HEK293 (cell line): ENCODE measurements at regions not wholly inside any gene's neighbourhood (a gene's known extent, or its start where the extent isn't known, plus 50 kb on each side); places are given as distances from the start of the nearest gene placed in this dataset.

Source experiments
- CTCF ChIA-PET: fragments of 350-600 bp; formaldehyde crosslinking; extraction: SDS; loops from one replicate; lab custom pipeline; 2021; ENCODE audit warnings: antibody characterized with exemption; lab: Yijun Ruan, JAX
- POLR2A ChIA-PET: fragments of 300-600 bp; formaldehyde crosslinking; extraction: SDS; loops from one replicate; lab custom pipeline; 2020; ENCODE audit warnings: antibody characterized with exemption, inconsistent platforms; lab: Yijun Ruan, JAX
- H3K27ac ChIP-seq: fragments of 200-500 bp; sonication (Bioruptor generic); 2 replicates; pipeline ENCODE4 v1.5.1; 2014; ENCODE audit warnings: low read depth, low read length, control low read depth, inconsistent platforms; ENCODE audit errors: extremely low read depth
- H3K36me3 ChIP-seq, 2 experiments: fragments of 200-500 bp in 1 of 2; sonication (Bioruptor generic) in 1 of 2; 1 replicate in 1 of 2; 2 replicates in 1 of 2; pipeline ENCODE4 v1.5.1; 2014 to 2017; ENCODE audit warnings: inconsistent platforms in 2 of 2, low read length in 2 of 2; ENCODE audit not compliant: control insufficient read depth in 2 of 2, insufficient read depth in 1 of 2
- H3K4me1 ChIP-seq: fragments of 200-500 bp; sonication (Bioruptor generic); 2 replicates; pipeline ENCODE4 v1.5.1; 2014; ENCODE audit warnings: mild to moderate bottlenecking, low read length, inconsistent platforms; ENCODE audit not compliant: control insufficient read depth, insufficient read depth
- H3K4me3 ChIP-seq: 2 replicates; pipeline ENCODE4 v1.5.1; 2011; ENCODE audit warnings: low read depth, mild to moderate bottlenecking, control low read depth, low read length, moderate library complexity
- H3K9me3 ChIP-seq: fragments of 200-500 bp; sonication (Bioruptor generic); 2 replicates; pipeline ENCODE4 v1.5.1; 2014; ENCODE audit warnings: low read depth, low read length, inconsistent platforms; ENCODE audit not compliant: control insufficient read depth, insufficient read depth
- GLI2 ChIP-seq: fragments of 450-650 bp; formaldehyde crosslinking; IDR thresholded peaks from 2 replicates; pipeline ENCODE4; 2017; ENCODE audit warnings: missing biosample characterization, missing genetic modification characterization, low read depth, borderline replicate concordance
- KLF10 ChIP-seq: fragments of 450-650 bp; IDR thresholded peaks from 2 replicates; pipeline ENCODE4 v1.5.1; 2018; ENCODE audit warnings: missing biosample characterization, mild to moderate bottlenecking, missing genetic modification characterization
- PRDM1 ChIP-seq: fragments of 450-650 bp; formaldehyde crosslinking; IDR thresholded peaks from 2 replicates; pipeline ENCODE4; 2016; ENCODE audit warnings: missing biosample characterization, missing genetic modification characterization
- WT1 ChIP-seq: fragments of 450-650 bp; formaldehyde crosslinking; IDR thresholded peaks from 2 replicates; pipeline ENCODE4 v1.5.1; 2016; ENCODE audit warnings: missing biosample characterization, missing genetic modification characterization
- ZBTB7A ChIP-seq: fragments of 450-650 bp; formaldehyde crosslinking; IDR thresholded peaks from 2 replicates; pipeline ENCODE4 v1.5.1; 2016; ENCODE audit warnings: low read depth, missing biosample characterization, missing genetic modification characterization
- ZBTB8A ChIP-seq: fragments of 450-650 bp; formaldehyde crosslinking; IDR thresholded peaks from 2 replicates; pipeline ENCODE4 v1.5.1; 2016; ENCODE audit warnings: missing biosample characterization, missing genetic modification characterization
- ZEB2 ChIP-seq: fragments of 450-650 bp; formaldehyde crosslinking; IDR thresholded peaks from 2 replicates; pipeline ENCODE4 v1.5.1; 2016; ENCODE audit warnings: missing biosample characterization, missing genetic modification characterization
- ZFHX2 ChIP-seq: fragments of 450-650 bp; formaldehyde crosslinking; conservative IDR thresholded peaks from 2 replicates; pipeline ENCODE4 v1.5.1; 2016; ENCODE audit warnings: missing biosample characterization, missing genetic modification characterization
- ZNF112 ChIP-seq: fragments of 450-650 bp; formaldehyde crosslinking; IDR thresholded peaks from 2 replicates; pipeline ENCODE4 v1.5.0; 2017; ENCODE audit warnings: missing biosample characterization, missing genetic modification characterization
- ZNF114 ChIP-seq: fragments of 450-650 bp; formaldehyde crosslinking; IDR thresholded peaks from 2 replicates; pipeline ENCODE4 v1.5.0; 2017; ENCODE audit warnings: missing biosample characterization, missing genetic modification characterization
- ZNF157 ChIP-seq: fragments of 450-650 bp; formaldehyde crosslinking; IDR thresholded peaks from 2 replicates; pipeline ENCODE4 v1.5.1; 2016; ENCODE audit warnings: missing biosample characterization, missing genetic modification characterization
- ZNF214 ChIP-seq: fragments of 450-650 bp; formaldehyde crosslinking; IDR thresholded peaks from 2 replicates; pipeline ENCODE4 v1.5.1; 2017; ENCODE audit warnings: missing biosample characterization, mild to moderate bottlenecking, missing genetic modification characterization, borderline replicate concordance
- ZNF302 ChIP-seq: fragments of 450-650 bp; formaldehyde crosslinking; IDR thresholded peaks from 2 replicates; pipeline ENCODE4 v1.5.1; 2016; ENCODE audit warnings: missing biosample characterization, missing genetic modification characterization, low read depth
- ZNF311 ChIP-seq: fragments of 450-650 bp; formaldehyde crosslinking; IDR thresholded peaks from 2 replicates; pipeline ENCODE4 v1.5.1; 2017; ENCODE audit warnings: missing biosample characterization, missing genetic modification characterization, borderline replicate concordance
- ZNF37A ChIP-seq: fragments of 450-650 bp; IDR thresholded peaks from 2 replicates; pipeline ENCODE4 v1.5.1; 2018; ENCODE audit warnings: missing biosample characterization, missing genetic modification characterization
- ZNF404 ChIP-seq: fragments of 450-650 bp; formaldehyde crosslinking; IDR thresholded peaks from 2 replicates; pipeline ENCODE4 v1.5.1; 2017; ENCODE audit warnings: missing biosample characterization, missing genetic modification characterization
- ZNF416 ChIP-seq: fragments of 450-650 bp; formaldehyde crosslinking; IDR thresholded peaks from 2 replicates; pipeline ENCODE4 v1.5.1; 2016; ENCODE audit warnings: missing biosample characterization, missing genetic modification characterization
- ZNF529 ChIP-seq: fragments of 450-650 bp; formaldehyde crosslinking; IDR thresholded peaks from 2 replicates; pipeline ENCODE4 v1.5.1; 2017; ENCODE audit warnings: missing genetic modification characterization, missing biosample characterization; ENCODE audit not compliant: insufficient replicate concordance
- ZNF626 ChIP-seq: fragments of 450-650 bp; sonication (Bioruptor Pico); formaldehyde crosslinking; IDR thresholded peaks from 2 replicates; pipeline ENCODE4 v1.5.1; 2018; ENCODE audit warnings: missing biosample characterization, missing genetic modification characterization, inconsistent platforms
- ZNF629 ChIP-seq: fragments of 450-650 bp; formaldehyde crosslinking; IDR thresholded peaks from 2 replicates; pipeline ENCODE4 v1.5.1; 2017; ENCODE audit warnings: missing biosample characterization, missing genetic modification characterization
- ZNF660 ChIP-seq: fragments of 450-650 bp; IDR thresholded peaks from 2 replicates; pipeline ENCODE4 v1.5.1; 2018; ENCODE audit warnings: missing biosample characterization, mild to moderate bottlenecking, missing genetic modification characterization
- ZNF747 ChIP-seq: fragments of 450-650 bp; formaldehyde crosslinking; IDR thresholded peaks from 2 replicates; pipeline ENCODE4 v1.5.1; 2016; ENCODE audit warnings: missing biosample characterization, missing genetic modification characterization
- ZNF776 ChIP-seq: fragments of 450-650 bp; formaldehyde crosslinking; IDR thresholded peaks from 2 replicates; pipeline ENCODE4 v1.5.0; 2017; ENCODE audit warnings: missing biosample characterization, missing genetic modification characterization, borderline replicate concordance
- ZNF785 ChIP-seq: fragments of 450-650 bp; formaldehyde crosslinking; IDR thresholded peaks from 2 replicates; pipeline ENCODE4 v1.5.1; 2016; ENCODE audit warnings: missing biosample characterization, missing genetic modification characterization
- ZNF792 ChIP-seq: fragments of 450-650 bp; formaldehyde crosslinking; IDR thresholded peaks from 2 replicates; pipeline ENCODE4 v1.5.1; 2016; ENCODE audit warnings: missing biosample characterization, missing genetic modification characterization
- TF ChIP-seq, protein P1 (sequence below): fragments of 450-650 bp; formaldehyde crosslinking; IDR thresholded peaks from 2 replicates; pipeline ENCODE4 v1.5.1; 2017; ENCODE audit warnings: missing biosample characterization, missing genetic modification characterization
- TF ChIP-seq, protein P2 (sequence below): fragments of 450-650 bp; formaldehyde crosslinking; IDR thresholded peaks from 2 replicates; pipeline ENCODE4 v1.5.1; 2016; ENCODE audit warnings: missing biosample characterization, missing genetic modification characterization
- TF ChIP-seq, protein P3 (sequence below): fragments of 450-650 bp; formaldehyde crosslinking; IDR thresholded peaks from 2 replicates; pipeline ENCODE4 v1.5.1; 2017; ENCODE audit warnings: missing biosample characterization, missing genetic modification characterization
- TF ChIP-seq, protein P4 (sequence below): fragments of 450-650 bp; formaldehyde crosslinking; IDR thresholded peaks from 2 replicates; pipeline ENCODE4 v1.5.1; 2016; ENCODE audit warnings: missing biosample characterization, missing genetic modification characterization
- TF ChIP-seq, protein P5 (sequence below): fragments of 450-650 bp; formaldehyde crosslinking; IDR thresholded peaks from 2 replicates; pipeline ENCODE4 v1.5.1; 2016; ENCODE audit warnings: missing biosample characterization, missing genetic modification characterization
- TF ChIP-seq, protein P6 (sequence below): fragments of 450-650 bp; formaldehyde crosslinking; IDR thresholded peaks from 2 replicates; pipeline ENCODE4 v1.5.1; 2016; ENCODE audit warnings: missing biosample characterization, missing genetic modification characterization

DNA sequence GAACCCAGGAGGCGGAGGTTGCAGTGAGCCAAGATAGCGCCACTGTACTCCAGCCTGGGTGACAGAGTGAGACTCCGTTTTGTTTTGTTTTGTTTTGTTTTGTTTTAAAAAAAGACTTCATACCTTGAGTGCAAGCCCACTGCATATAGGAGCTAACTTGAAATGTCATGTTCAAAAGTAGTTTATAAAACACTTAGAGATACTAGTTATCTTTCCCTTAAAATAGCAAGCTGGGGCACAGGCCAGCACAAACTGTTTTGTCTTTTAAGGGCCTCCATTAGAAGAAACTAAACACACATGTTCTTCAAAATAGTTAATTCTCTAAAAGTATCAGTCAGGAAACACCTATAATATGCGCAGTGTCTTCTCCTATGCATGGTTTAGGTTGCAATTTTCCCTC is 505.1 kb upstream of the TMPRSS15 start:
- no peaks in the 10 kb centered on the region; the same call in 1 of the 2 replicates for H3K9me3 ChIP-seq
- ChIA-PET CTCF (no interaction called here), POLR2A (no interaction called here)
- H3K4me1 ChIP-seq = no peaks in the 10 kb centered on the region
- no peak overlapping the region for H3K4me3 ChIP-seq
- TF ChIP-seq, protein P1, sequence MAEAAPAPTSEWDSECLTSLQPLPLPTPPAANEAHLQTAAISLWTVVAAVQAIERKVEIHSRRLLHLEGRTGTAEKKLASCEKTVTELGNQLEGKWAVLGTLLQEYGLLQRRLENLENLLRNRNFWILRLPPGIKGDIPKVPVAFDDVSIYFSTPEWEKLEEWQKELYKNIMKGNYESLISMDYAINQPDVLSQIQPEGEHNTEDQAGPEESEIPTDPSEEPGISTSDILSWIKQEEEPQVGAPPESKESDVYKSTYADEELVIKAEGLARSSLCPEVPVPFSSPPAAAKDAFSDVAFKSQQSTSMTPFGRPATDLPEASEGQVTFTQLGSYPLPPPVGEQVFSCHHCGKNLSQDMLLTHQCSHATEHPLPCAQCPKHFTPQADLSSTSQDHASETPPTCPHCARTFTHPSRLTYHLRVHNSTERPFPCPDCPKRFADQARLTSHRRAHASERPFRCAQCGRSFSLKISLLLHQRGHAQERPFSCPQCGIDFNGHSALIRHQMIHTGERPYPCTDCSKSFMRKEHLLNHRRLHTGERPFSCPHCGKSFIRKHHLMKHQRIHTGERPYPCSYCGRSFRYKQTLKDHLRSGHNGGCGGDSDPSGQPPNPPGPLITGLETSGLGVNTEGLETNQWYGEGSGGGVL (tag by site-specific recombination) = no peak
- TF ChIP-seq PRDM1 (tag by site-specific recombination) (no peak), ZNF776 (no peak), ZNF302 (tag by site-specific recombination) (no peak), ZNF747 (no peak), ZBTB8A (tag by site-specific recombination) (no peak), GLI2 (tag by site-specific recombination) (no peak), ZNF626 (no peak), ZNF114 (no peak), ZNF37A (tag by site-specific recombination) (no peak), ZNF792 (tag by site-specific recombination) (no peak), ZNF629 (tag by site-specific recombination) (no peak), ZEB2 (tag by site-specific recombination) (no peak), ZBTB7A (tag by site-specific recombination) (no peak)
- TF ChIP-seq, protein P2, sequence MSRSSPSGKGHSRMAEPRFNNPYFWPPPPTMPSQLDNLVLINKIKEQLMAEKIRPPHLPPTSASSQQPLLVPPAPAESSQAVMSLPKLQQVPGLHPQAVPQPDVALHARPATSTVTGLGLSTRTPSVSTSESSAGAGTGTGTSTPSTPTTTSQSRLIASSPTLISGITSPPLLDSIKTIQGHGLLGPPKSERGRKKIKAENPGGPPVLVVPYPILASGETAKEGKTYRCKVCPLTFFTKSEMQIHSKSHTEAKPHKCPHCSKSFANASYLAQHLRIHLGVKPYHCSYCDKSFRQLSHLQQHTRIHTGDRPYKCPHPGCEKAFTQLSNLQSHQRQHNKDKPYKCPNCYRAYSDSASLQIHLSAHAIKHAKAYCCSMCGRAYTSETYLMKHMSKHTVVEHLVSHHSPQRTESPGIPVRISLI (tag by site-specific recombination) = no peak
- TF ChIP-seq, protein P3, sequence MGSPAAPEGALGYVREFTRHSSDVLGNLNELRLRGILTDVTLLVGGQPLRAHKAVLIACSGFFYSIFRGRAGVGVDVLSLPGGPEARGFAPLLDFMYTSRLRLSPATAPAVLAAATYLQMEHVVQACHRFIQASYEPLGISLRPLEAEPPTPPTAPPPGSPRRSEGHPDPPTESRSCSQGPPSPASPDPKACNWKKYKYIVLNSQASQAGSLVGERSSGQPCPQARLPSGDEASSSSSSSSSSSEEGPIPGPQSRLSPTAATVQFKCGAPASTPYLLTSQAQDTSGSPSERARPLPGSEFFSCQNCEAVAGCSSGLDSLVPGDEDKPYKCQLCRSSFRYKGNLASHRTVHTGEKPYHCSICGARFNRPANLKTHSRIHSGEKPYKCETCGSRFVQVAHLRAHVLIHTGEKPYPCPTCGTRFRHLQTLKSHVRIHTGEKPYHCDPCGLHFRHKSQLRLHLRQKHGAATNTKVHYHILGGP (tag by site-specific recombination) = no peak
- no peak overlapping the region for H3K27ac ChIP-seq
- H3K36me3 ChIP-seq = no peaks in the 10 kb centered on the region

DNA sequence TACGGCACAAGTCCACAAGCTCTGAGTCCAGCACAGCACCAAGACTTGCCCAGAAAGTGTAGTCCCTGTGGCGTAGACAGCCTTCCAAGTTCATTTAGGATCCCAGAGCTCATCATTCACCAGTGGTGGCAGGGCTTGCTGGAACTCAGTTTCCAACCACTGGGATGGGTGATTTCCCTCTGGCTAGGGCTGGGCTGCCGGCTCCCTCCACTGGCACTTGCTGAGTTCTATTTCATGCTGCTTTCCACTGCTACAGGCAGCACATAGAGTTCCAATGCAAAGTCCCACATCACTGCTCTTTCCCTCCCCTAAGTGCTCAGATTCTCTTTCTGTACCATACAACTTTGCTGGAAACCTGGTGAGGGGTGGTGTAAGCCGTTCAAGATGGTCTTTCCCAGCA is 510.3 kb upstream of the TMPRSS15 start:
- CTCF ChIA-PET = interaction anchor here (0.6 kb wide), 1 partner anchor 199 kb away, joined by 3 read pairs; no protein-coding TSS in a partner anchor
- POLR2A ChIA-PET = no interaction called here
- TF ChIP-seq KLF10 (tag by site-specific recombination) (no peak), ZNF311 (no peak), WT1 (tag by site-specific recombination) (no peak), ZNF416 (tag by site-specific recombination) (no peak), ZNF529 (tag by site-specific recombination) (no peak), ZNF785 (no peak), ZNF112 (tag by site-specific recombination) (no peak), ZNF157 (tag by site-specific recombination) (no peak), ZNF214 (tag by site-specific recombination) (no peak), ZNF404 (tag by site-specific recombination) (no peak), ZFHX2 (tag by site-specific recombination) (no peak), ZNF660 (tag by site-specific recombination) (no peak), ZNF792 (tag by site-specific recombination) (no peak)
- TF ChIP-seq, protein P4, sequence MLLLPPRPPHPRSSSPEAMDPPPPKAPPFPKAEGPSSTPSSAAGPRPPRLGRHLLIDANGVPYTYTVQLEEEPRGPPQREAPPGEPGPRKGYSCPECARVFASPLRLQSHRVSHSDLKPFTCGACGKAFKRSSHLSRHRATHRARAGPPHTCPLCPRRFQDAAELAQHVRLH (tag by site-specific recombination) = no peak
- TF ChIP-seq, protein P5, sequence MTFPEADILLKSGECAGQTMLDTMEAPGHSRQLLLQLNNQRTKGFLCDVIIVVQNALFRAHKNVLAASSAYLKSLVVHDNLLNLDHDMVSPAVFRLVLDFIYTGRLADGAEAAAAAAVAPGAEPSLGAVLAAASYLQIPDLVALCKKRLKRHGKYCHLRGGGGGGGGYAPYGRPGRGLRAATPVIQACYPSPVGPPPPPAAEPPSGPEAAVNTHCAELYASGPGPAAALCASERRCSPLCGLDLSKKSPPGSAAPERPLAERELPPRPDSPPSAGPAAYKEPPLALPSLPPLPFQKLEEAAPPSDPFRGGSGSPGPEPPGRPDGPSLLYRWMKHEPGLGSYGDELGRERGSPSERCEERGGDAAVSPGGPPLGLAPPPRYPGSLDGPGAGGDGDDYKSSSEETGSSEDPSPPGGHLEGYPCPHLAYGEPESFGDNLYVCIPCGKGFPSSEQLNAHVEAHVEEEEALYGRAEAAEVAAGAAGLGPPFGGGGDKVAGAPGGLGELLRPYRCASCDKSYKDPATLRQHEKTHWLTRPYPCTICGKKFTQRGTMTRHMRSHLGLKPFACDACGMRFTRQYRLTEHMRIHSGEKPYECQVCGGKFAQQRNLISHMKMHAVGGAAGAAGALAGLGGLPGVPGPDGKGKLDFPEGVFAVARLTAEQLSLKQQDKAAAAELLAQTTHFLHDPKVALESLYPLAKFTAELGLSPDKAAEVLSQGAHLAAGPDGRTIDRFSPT (tag by site-specific recombination) = no peak
- TF ChIP-seq, protein P6, sequence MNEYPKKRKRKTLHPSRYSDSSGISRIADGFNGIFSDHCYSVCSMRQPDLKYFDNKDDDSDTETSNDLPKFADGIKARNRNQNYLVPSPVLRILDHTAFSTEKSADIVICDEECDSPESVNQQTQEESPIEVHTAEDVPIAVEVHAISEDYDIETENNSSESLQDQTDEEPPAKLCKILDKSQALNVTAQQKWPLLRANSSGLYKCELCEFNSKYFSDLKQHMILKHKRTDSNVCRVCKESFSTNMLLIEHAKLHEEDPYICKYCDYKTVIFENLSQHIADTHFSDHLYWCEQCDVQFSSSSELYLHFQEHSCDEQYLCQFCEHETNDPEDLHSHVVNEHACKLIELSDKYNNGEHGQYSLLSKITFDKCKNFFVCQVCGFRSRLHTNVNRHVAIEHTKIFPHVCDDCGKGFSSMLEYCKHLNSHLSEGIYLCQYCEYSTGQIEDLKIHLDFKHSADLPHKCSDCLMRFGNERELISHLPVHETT (tag by site-specific recombination) = no peak

More for the DNA sequence above, 510.3 kb upstream of the TMPRSS15 start:
- Histone ChIP-seq H3K27ac (no peak overlapping the region), H3K36me3 (no peaks in the 10 kb centered on the region), H3K4me1 (no peaks in the 10 kb centered on the region), H3K4me3 (no peak overlapping the region), H3K9me3 (no peaks in the 10 kb centered on the region)
